NCI-H345 (cell line): ENCODE measurements at regions not wholly inside any gene's neighbourhood (a gene's known extent, or its start where the extent isn't known, plus 50 kb on each side); places are given as distances from the start of the nearest gene placed in this dataset.
"Not testable (repeated sequence)": the region's sequence is repeated elsewhere in the genome, so short reads cannot be mapped to it uniquely, and the experiment has no call there.

Source experiments
- DNase-seq: peaks from one replicate; lab custom pipeline; 2025; lab: John Stamatoyannopoulos, UW

DNA sequence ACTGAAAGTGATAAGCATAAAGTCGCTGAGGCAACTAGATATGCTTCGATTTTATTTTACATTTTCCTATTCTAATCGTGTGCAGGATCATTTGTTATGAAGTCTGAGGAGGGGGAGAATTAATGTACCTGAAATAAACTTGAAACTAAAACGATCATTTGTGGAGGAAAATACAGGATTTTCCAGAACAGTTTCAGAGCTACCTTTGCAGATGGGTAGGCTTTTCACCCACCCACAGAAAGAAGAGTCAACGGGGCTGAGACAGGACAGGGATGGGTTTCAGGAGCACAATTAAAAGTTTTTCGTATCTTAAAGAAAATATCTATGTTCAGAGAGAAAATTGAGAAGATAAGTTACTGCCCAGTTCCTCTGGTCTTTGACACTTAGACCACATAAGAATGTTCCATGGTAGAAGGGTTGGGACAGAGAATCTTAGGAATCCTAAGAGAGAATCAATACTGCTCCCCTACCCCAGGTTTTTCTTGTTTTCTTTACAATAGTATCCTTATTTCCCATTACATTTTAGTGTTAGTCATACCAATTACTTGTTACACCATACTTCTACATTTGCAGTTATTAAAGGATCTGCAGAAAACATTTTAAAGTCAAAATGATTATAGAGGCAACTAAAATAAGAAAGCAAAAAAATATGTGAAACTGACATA lies 211.4 kb downstream of the DEPDC1B start:
- DNase-seq = no peak

DNA sequence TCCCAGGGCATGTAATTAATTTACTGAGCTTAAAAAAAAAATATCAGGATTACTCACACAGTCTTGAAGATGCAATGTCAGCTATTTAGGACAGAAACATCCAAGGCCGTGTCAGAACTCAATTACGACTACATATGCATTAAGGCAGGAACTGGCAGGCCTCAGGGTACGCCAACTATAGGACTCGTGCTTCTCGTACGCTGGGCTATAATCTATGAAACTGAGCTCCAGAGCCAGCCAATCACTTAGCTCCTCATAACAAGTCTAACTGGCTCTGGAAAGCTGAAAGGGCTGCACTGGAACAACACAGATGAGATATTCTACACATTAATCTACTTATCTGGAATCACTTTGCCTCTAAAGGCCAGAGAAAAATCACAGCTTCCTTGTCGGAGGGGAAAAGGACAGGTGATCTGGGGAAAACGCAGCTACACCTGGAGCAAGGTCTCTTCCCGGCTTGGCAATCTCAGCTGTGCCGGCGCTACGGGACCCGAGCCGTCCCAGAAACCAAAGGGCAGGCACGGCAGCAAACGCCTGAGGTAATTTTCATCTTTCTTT lies 212.0 kb downstream of the DEPDC1B start:
- no peak for DNase-seq

DNA sequence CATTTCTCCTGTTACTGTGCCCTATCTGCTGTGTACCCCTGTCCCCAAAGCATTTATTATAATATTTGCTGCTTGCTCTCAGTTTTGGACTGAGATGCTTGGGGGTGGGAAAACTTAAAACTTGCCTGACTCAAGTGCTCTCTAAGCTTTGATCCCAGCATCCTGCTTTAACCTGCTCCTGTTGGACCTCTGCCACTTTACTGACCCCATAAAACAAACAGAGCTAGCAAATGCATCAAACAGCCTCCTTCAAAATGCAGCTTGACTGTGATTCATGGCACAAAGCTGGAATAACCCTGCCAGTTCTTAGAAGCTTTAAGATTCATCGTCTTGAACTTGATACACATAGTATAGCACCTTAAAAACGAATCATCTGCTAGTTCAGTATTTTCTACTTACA lies 212.5 kb downstream of the DEPDC1B start:
- no peak for DNase-seq

DNA sequence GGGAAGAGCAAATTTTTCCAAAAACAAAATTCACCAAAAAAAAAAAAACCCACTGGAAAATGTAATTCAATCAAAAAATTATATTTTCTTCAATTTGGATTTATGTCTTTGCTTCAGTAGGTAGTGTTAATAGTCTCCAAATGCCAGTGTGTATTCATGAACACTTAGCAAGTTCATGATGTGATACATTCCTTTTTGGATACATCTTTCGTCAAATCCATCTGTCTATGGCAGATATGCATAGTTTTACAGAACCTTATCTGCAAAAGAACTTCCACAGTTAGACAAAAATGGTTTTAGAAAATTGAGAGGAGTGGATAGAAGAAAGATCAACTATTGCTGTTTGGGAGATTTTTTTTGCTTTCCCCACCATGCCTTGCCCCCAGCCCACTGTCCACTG lies 214.6 kb downstream of the DEPDC1B start:
- DNase-seq = no peak

DNA sequence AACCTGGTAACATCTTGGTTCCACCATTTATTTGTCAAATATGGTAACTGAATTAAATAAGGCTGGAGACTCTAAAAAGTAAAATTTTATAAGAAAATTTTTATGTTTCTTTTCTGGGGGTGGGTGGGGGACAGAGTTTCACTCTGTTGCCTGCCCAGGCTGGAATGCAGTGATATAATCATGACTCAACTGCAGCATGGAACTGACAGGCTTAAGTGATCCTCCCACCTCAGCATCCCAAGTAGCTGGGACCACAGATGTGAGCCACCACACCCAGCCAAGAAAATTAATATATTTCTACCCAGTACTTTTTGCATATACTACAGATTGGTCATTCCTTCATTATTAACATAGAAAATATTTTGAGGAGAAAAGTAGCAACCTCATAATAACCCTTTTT lies 216.9 kb downstream of the DEPDC1B start:
- no peak for DNase-seq

DNA sequence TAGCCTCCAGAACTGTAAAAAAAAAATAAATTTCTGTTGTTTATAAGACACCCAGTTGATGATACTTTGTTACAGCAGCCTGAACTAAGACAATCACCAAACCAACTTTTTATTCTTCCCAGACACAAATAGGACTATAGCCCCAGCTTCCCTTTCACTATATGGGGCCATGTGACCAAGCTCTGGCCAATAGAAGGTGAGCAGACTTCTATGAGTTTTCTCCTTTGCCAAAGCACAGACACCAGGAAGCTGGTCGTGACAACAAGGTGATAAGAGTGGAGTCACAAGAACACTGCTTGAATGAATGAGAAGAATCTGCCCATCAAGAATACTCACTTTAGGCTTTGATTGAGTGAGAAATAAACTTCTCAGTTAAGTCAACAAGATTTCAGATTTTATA lies 217.7 kb downstream of the DEPDC1B start:
- no peak for DNase-seq

DNA sequence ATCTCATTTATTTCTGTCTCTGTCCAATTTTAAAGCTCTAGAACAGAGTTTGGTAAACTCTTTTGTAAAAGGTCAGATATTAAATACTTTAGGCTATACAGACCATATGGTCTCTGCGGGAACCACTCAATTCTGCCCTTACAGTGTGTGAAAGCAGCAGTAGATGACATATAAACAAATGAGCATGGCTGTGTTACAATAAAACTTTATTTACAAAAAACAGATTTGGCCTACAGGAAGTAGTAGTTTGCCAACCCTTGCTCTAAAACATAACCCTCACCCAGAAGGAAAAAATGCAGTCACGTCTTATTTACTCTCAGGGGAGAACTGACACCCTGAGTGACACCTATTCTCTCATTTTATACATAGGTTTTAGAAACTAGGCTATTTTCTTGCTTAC lies 220.4 kb downstream of the DEPDC1B start:
- DNase-seq = no peak

DNA sequence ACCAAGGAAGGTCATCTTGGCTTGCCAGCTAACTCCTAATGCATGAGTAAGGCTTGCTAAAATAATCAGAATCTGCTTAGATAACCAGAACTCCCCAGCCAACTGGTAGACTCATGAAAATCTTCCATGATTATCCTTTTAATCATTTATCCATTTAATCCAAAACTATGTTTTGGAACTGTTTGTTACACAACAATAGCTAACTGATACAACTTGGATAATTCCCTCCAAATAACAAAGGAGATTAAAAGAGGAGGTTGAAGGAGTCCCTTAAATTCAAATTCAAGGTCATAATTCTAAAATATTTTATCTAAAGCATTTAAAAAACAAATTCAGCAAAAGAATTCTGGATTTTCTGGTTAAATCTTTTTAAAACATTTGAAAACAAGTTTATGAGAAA lies 222.1 kb downstream of the DEPDC1B start:
- DNase-seq = no peak

DNA sequence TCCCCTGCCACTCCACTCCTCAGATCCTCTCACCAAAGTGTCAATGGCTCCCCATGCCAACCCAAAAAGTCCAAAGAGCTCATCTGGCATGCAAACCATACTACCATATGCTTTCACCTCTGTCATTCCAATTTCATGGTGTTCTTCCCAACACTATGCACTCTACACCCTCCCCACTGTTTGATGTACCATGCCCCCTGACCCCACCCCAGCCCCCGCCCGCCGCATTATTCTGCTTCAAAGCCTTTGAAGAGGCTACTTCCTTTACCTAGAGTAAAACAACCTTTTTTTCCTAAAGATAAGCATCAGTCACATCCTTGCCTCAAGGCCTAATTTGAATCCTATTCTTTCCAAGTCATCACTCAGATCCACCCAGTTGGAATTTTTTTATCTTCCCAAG lies 226.3 kb downstream of the DEPDC1B start:
- no peak for DNase-seq

DNA sequence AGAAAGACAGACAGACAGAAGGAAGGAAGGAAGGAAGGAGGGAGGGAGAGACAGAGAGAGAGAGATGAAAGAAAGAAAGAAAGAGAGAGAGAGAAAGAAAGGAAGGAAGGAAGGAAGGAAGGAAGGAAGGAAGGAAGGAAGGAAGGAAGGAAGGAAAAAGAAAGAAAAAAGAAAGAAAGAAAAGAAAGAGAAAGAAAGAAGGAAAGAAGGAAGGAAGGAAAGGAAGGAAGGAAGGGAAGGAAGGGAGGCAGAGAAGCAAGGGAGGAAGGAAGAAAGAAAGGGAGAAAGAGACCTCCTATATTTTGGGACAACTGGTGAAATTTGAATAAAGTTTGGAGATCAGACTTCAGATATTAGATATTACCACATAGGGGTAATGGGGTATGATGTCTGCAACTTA lies 226.9 kb downstream of the DEPDC1B start:
- not testable (repeated sequence) for DNase-seq

DNA sequence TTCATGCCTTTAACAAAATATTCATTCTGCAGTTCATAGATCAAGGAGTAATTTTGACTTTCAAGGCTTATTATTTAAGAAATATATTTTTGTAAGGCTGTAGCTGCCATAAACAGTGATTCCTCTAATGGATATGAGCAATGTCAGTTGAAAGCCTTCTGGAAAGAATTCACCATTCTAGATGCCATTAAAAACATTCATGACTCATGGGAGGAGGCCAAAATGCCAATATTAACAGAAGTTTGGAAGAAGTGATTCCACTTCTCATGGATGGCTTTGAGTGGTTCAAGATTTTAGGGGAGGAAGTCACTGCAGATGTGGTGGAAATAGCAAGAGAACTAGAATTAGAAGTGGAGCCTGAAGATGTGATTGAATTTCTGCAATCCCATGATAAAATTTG lies 229.1 kb downstream of the DEPDC1B start:
- no peak for DNase-seq

DNA sequence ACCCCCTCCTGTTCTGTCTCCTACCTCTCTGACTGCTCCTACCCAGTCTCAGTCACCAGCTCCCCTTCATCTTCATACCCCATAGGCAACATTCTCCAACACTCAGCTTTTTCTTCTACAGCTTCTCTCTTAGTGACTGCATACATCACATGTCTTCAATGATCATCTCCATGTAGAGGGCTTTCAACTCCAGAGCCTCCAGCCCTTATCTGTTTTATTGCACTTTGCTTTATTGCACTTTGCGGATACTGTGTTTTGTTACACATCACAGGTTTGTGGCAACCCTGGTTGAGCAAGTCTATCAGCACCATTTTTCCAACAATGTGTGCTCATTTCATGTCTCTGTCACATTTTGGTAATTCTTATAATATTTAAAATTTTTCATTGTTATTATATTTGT lies 230.7 kb downstream of the DEPDC1B start:
- no peak for DNase-seq

DNA sequence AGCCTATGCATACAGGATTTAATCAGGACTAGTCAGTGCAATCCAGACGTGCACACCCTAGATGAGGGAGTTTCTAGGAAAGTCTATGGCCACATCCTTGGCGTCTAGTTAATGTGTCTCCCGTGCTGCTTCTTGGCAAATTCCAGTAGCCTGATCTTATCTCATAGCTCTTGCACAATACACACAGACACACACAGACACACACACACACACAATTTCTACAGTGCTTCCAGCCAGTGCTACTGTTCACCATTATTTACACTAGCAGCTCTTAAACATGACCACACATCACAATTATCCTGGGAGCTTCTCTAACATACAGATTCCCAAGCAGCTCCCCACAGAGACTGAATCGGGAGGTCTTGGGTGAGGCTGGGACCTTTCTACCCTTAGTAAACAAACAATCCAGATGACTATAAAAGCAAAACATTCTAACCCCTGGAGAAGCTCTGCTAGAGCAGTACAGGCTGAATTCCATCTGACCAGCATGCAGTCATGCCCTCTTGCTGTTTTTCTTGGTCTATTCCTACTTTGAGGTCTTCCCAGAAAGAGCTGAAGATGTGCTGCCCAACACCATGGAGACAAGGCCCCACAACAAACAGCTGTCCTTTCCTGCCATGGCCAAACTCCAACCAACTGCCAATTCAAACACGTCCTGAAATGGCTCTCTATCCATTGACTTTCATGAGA lies 236.6 kb downstream of the DEPDC1B start:
- no peak for DNase-seq

DNA sequence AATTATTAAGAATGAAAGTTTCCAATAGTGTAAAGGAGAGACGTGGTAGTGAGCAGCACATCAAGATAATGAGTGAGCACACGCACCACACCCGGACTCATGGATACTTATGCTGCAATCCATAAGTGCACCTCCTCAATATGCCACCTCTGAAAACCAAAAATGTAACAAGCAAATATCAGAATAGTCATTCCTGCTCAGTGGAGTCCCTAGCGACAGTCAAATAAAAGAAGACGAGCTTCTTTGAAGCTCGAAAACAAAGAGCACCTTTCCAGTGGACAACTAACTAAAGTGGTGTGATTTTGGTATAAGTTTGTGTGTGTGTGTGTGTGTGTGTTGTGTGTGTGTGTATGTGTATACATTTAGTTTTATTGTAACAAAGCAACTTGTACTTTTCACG lies 241.3 kb downstream of the DEPDC1B start:
- no peak for DNase-seq

DNA sequence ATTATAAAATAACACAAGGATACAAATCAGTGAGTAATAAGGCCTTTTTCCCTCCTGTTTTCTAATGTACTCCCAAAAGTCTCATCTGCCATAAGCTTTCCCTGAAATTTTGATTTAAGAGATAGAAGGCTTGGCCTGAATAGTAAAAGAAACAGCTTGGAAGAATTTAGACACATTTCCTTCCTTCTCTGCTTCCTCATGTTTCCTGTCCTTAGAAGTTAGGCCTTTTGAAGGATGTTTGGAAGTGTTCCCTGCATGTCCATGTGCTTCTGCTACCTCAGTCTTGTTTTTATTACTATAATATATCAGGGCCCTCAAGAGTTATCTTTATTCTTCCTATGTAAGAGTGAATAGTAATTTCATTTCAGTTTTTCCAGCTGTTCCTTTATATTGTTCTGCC lies 242.7 kb downstream of the DEPDC1B start:
- DNase-seq = no peak

DNA sequence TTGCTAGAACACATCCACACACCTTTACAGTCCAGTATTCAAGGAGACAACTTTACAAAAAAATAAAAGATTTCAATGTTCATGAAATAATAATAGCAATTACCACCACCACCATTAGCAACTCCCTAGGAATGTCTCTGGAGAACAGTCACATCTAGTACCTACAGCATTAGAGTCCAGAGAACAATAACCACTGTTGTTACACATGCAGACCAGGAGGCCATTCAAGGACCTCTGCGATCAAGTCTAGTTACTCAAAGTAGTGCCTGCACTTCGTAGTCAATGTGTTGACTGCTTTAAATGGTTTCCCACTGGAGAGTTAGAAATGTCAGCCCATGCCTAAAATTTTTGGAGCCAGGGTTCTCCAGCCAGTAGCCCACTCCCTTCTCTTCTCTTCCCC lies 244.4 kb downstream of the DEPDC1B start:
- DNase-seq = no peak

DNA sequence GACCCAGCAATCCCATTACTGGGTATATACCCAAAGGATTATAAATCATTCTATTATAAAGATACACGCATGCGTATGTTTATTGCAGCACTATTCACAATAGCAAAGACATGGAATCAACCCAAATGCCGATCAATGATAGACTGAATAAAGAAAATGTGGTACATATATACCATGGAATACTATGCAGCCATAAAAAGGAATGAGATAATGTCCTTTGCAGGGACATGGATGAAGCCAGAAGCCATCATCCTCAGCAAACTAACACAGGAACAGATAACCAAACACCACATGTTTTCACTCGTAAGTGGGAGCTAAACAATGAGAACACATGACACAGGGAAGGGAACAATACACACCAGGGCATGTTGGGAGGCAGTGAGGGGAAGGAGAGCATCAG lies 245.7 kb downstream of the DEPDC1B start:
- not testable (repeated sequence) for DNase-seq

DNA sequence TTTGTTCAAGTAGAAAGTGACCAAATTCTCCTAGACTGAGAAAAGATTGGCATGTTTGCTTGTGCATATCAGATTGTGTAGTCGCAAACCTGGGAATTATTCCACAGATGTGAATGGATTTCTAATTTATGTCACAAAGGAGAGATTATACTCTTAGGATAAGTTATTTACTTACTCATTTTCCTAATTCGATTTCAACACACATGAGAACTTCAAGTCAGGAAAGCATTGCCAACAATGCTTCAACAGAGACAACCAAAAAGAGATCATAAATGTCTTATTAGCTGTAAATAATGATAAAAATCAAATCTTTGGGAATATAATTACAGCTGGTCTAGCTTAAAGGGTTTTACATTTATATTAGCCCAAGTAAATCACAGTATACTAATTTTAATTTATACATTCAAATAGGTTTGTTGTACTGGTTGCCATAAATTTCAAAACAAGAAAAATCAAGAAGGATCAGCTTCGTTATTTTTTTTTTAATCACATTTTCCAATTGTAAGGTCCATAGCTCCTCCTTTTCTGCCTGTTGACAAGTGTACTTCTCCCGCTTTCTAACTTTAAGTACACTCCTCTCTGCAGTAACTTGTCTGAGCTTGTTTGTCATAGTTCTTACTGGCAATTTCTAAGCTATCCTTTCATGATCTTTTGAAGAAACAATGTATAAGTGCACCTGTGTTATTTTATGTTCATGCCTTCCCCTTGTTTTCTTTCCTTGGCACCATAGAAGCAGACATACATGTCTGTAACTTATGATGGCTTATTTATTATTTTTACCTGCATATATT lies 246.6 kb downstream of the DEPDC1B start:
- no peak for DNase-seq

DNA sequence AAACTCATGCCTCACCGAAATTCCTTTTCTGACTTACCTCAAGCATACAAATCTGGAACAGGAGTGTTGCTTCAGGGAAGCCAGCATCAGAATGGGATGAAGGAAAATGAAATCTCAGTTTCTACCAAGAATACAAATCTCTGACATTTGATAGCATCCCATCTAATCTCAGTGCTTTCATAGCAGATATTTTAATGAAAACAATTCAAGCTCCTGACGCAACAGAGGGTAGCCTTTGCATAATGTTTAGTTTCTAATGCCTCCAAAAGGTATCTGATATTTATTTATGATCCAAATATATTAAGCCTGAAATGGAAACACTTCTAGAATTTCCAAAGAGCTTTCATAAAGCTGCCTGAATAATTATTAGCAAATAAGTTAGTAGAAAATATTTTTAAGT lies 251.4 kb downstream of the DEPDC1B start:
- no peak for DNase-seq

DNA sequence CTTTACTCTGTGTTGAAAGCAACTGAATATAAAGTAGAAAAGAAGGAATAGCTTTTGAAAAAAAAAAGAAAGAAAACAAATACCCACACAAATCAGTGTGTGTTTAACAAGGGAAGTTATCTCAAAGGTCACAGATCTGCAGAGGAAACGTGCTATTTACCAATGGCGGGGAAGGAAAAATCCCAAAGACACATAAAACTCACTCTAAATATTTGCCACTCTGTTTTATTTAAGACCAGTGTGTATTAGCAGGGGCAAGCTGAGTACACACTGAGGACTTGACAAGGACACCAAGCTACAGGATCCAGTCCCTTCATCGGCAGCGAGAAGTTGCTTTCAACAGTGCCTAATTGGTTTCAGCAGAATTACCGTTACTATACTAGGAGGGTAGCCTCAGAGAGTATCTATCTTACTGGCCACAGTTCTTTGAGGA lies 252.5 kb downstream of the DEPDC1B start:
- DNase-seq = no peak

DNA sequence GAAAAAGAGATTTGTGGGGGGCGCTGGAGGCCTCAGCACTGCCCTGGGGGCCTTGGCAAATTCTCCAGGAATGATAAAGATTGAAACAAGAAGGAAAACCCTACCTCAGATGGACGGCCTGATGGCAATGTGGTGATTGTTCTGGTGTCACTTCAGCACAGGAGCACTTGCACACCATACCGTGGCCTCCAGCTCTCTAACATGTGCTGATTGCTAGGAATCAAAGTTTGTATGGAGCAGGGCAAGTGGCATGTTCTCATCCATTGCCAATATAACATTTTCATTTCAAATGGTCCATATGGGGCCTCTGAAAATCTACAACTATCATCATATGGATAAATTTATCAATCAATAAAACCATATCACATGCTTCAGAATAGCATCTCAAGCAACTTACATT lies 253.0 kb downstream of the DEPDC1B start:
- no peak for DNase-seq

DNA sequence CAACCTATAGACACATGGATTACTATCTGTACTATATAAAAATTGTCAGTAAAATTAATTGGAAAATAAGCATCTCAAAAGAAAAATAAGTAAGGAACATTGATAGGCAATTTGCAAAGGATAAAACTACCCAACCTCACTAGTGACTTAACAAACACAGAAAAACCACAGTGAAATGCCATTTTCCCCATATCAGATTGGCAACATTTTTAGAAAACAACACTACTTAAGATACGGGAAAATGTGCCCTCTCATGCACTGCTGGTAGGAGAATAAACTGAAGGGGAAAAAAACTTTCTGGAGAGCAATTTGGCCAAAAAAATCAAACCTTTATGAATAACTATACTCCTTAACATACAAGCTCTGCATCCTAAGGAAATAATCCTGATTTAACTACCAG lies 254.0 kb downstream of the DEPDC1B start:
- no peak for DNase-seq

DNA sequence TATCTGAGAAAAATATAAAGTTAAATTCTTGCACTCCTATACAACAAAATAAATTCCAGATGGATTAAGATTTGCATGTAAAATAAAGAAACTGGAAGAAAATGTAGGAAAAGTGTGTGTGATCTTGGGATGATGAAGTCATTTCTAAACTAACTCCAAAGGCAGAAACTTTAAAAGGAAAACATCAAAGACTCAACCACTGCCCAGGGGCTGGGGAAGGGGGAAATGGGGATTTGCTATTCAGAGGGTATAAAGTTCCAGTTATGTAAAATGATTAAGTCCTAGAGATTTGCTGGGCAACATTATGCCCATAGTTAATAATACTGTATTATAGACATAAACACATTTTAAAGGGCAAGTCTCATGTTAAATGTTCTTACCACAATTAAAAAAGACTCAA lies 254.5 kb downstream of the DEPDC1B start:
- no peak for DNase-seq
